ENCODE measurements at regions not wholly inside any gene's neighbourhood (a gene's known extent, or its start where the extent isn't known, plus 50 kb on each side); places are given as distances from the start of the nearest gene placed in this dataset.

DNA sequence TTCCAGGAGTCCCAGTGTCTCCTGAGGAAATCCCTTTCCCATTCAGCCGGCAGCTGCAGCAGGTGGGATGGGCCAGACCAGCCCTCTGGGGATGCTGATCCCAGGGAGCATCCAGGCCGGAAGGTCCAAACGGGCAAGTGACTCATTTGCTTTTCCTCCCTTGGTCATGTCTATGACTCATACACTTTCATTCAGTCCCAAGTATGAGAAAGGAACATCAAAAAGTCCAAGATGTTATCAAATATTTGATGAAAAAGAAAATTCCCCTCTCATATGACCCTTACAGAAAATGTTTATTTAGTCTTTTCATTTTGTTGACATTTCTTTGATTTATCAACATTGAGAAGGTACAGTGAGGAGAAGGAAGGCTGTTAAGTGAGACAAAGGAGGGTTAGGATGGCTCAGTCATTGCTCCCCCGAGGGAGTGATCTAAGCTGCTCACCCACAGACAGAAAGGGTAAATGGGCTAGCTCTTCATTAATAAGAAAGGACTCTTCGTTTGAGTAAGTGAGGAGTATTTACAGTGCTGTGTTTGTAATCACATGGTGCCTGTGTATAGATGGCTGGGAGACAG is 117.6 kb upstream of the ANKRD55 start:
- H3K36me3 ChIP-seq = no peaks in the 10 kb centered on the region
- no peak overlapping the region for H3K4me3 ChIP-seq
- ATAC-seq (ENCODE audit: insufficient number of reproducible peaks, low FRiP score, low read depth) (peak; percentile 72), DNase-seq (ENCODE audit: low spot score) (no peak)
- H3K4me1 ChIP-seq (ENCODE audit: control insufficient read depth in 1 of 2, low read depth in 2 of 2) = peaks cover 7 to 12% of the 10 kb centered on the region in 2 donors
- H3K9me3 ChIP-seq = no peaks in the 10 kb centered on the region
- H3K27ac ChIP-seq = no peak overlapping the region
- no peaks in the 10 kb centered on the region for H3K27me3 ChIP-seq (replicated peaks; ENCODE audit: insufficient read depth)
- no peak for TF ChIP-seq CTCF (IDR thresholded peaks at IDR 0.05)

DNA sequence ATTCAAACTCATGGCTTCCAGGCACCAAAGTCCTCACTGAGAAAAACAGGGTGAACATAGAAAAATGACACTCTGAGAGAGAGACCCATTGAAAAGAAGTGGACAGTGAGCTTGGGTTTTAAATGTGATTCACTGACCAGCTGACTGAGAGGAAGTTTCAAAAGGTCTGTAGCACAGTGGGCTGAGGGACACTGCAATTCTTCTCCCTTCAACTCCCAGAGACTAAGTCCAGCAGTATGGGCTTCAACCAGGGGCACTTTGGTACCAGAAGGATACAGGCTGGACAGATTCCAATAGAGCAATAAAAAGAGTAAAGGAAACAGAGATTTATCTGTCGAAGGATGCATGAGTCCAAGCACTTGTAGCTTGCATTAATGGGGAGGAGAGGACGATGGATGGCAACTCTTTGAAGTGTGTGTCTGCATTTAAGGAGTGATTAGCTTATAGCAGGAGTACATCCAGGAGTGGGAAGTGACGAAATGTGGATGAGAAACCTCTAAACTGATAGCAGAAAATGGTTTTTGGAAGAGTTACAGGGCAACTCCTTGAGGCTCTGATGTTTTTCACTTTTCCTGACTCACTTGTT is 117.0 kb upstream of the ANKRD55 start:
- TF ChIP-seq CTCF (IDR thresholded peaks at IDR 0.05) = no peak

DNA sequence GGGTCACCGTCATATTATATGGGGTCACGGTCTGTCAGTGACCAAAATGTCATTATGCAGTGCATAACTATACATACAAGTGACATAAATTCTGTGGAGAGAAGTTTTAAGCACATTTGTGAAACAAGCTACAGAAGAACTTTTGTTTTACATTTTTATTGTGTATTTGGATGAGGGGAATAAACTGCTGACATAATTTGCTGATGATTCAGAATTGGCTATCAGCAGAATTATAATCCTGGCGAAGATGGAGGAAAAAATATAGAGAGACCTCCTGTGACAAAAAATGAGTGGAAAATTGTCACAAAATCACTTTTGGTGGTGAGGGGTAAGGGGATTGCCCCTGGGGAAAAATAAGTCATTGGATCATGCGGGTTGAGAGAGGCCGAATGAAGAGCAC is 116.3 kb upstream of the ANKRD55 start:
- no peak for ATAC-seq (ENCODE audit: insufficient number of reproducible peaks, low FRiP score, low read depth)
- DNase-seq (ENCODE audit: low spot score) = no peak
- Histone ChIP-seq H3K27ac (no peak overlapping the region), H3K9me3 (no peaks in the 10 kb centered on the region), H3K27me3 (replicated peaks; ENCODE audit: insufficient read depth) (no peaks in the 10 kb centered on the region), H3K4me1 (ENCODE audit: control insufficient read depth in 1 of 2, low read depth in 2 of 2) (peaks cover 7 to 11% of the 10 kb centered on the region in 2 donors), H3K4me3 (no peak overlapping the region), H3K36me3 (no peaks in the 10 kb centered on the region)
- TF ChIP-seq CTCF (IDR thresholded peaks at IDR 0.05) = no peak

More for the DNA sequence above, 117.0 kb upstream of the ANKRD55 start:
- Histone ChIP-seq H3K4me1 (ENCODE audit: control insufficient read depth in 1 of 2, low read depth in 2 of 2) (peaks cover 7 to 11% of the 10 kb centered on the region in 2 donors), H3K36me3 (no peaks in the 10 kb centered on the region), H3K27me3 (replicated peaks; ENCODE audit: insufficient read depth) (no peaks in the 10 kb centered on the region), H3K27ac (no peak overlapping the region), H3K4me3 (no peak overlapping the region), H3K9me3 (no peaks in the 10 kb centered on the region)
- no peak for ATAC-seq (ENCODE audit: insufficient number of reproducible peaks, low FRiP score, low read depth)
- DNase-seq (ENCODE audit: low spot score) = no peak

DNA sequence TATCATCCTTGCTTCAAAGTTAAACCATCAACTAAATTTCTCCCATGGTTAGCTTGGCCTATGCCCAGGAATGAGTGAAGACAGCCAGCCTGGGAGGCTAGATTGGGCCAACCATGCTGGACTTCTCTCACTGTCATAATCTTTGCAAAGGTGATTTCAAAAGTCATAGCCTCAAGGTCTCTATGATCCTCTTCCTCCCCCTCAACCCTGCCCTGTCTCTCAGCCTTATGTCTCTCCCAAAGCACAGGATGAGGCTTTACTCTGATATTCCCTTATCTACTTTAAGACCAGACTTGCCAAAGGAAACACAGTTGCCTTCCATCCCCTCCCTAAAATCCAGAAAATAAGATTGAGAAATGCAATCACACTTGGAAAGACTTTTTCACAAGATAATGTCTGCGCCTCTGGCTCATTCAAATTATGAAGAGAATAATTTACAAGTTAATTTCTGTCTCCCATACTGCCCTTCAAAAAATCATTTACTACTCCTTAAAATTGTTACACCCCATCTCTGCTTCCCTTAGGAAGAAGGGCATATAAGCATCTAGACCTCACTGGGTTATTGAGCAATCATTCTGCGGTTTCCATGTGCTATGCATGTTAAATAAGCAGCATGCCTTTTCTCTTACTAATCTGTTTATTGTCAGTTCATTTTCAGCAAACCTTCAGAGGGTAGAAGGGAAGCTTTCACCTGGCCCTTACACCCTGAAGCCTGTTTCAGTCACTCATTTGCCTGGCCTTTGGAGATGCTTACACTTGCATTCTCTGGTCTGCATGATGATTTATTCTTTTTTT is 113.8 kb upstream of the ANKRD55 start:
- Histone ChIP-seq H3K36me3 (no peaks in the 10 kb centered on the region), H3K27ac (no peak overlapping the region), H3K9me3 (no peaks in the 10 kb centered on the region), H3K4me1 (ENCODE audit: control insufficient read depth in 1 of 2, low read depth in 2 of 2) (peaks cover 7 to 11% of the 10 kb centered on the region in 2 donors), H3K27me3 (replicated peaks; ENCODE audit: insufficient read depth) (no peaks in the 10 kb centered on the region), H3K4me3 (no peak overlapping the region)
- no peak for ATAC-seq (ENCODE audit: insufficient number of reproducible peaks, low FRiP score, low read depth)
- no peak for TF ChIP-seq CTCF (IDR thresholded peaks at IDR 0.05)
- DNase-seq (ENCODE audit: low spot score) = no peak

- H3K4me1 ChIP-seq (ENCODE audit: control insufficient read depth in 1 of 2, low read depth in 2 of 2) = peaks cover 7 to 11% of the 10 kb centered on the region in 2 donors
- no peak overlapping the region for H3K27ac ChIP-seq
- DNase-seq (ENCODE audit: low spot score) (no peak), ATAC-seq (ENCODE audit: insufficient number of reproducible peaks, low FRiP score, low read depth) (no peak)
- H3K9me3 ChIP-seq = no peaks in the 10 kb centered on the region
- no peaks in the 10 kb centered on the region for H3K27me3 ChIP-seq (replicated peaks; ENCODE audit: insufficient read depth)
- no peaks in the 10 kb centered on the region for H3K36me3 ChIP-seq
- TF ChIP-seq CTCF (IDR thresholded peaks at IDR 0.05) = no peak
- no peak overlapping the region for H3K4me3 ChIP-seq
These were observed 113.0 kb upstream of the ANKRD55 start for GRCh38 chr5:56346044-56346710.

Measured in thoracic aorta (tissue), 2 donors.